ENCODE measurements at regions not wholly inside any gene's neighbourhood (a gene's known extent, or its start where the extent isn't known, plus 50 kb on each side); places are given as distances from the start of the nearest gene placed in this dataset.
A peak's percentile ranks its signal among the peaks of the same experiment; 100 is the strongest.
"Not testable (repeated sequence)": the region's sequence is repeated elsewhere in the genome, so short reads cannot be mapped to it uniquely, and the experiment has no call there.

GRCh38 chr1:163583661-163584181 is 262.0 kb downstream of the NUF2 start:
- no peak for DNase-seq

- DNase-seq, result no peak
Measured at GRCh38 chr1:163585796-163586195, 264.0 kb downstream of the NUF2 start.

DNA sequence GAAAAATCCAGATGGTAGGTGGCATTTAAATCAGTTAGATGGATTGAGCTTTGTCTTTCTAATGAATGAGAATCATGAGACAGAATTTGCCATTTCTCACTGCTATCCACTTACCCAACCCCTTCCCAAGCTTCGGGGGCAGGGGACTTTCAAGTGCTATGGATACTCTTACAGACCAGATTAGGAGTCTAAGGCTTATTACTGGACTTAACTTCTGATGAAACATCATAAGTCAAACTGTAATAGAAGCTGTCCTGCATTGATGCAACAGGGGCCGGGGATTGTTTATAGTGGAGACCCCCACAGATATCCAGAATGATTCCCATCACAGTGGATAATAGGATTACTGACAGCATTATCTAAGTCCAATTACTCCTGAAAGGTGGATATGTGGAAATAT is 267.0 kb downstream of the NUF2 start:
- DNase-seq, result no peak

DNA sequence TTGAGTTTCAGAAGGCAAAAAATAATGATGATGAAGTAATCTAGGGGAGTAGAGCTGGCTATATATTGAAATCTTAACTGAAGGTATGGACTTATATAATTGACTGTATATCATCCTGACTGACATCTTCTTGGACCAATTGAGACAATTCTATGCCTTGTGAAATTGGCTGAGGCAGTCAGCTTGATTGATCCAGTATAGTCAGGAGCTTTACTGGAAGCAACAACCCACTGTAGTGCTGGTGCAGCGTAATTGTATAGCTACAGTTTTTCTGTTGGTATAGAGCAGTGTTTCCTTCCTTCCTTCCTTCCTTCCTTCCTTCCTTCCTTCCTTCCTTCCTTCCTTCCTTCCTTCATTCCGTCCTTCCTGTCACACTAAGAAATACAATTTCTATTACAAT is 268.0 kb downstream of the NUF2 start:
- DNase-seq, result no peak

GRCh38 chr1:163591131-163591530 is 269.4 kb downstream of the NUF2 start:
- DNase-seq, result peak; percentile 76

DNA sequence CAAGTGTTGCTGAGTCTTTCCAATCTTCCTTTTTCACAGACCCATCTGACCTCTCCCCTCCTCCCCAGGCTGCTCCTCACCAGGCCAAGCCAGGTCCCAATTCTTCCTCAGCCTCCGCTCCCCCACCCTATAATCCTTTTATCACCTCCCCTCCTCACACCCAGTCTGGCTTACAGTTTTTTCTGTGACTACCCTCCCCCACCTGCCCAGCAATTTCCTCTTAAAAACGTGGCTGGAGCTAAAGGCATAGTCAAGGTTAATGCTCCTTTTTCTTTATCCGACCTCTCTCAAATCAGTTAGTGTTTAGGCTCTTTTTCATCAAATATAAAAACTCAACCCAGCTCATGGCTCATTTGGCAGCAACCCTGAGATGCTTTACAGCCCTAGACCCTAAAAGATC is 270.9 kb downstream of the NUF2 start:
- DNase-seq, result not testable (repeated sequence)

GRCh38 chr1:163596106-163596505 is 274.4 kb downstream of the NUF2 start:
- DNase-seq, result not testable (repeated sequence)

DNA sequence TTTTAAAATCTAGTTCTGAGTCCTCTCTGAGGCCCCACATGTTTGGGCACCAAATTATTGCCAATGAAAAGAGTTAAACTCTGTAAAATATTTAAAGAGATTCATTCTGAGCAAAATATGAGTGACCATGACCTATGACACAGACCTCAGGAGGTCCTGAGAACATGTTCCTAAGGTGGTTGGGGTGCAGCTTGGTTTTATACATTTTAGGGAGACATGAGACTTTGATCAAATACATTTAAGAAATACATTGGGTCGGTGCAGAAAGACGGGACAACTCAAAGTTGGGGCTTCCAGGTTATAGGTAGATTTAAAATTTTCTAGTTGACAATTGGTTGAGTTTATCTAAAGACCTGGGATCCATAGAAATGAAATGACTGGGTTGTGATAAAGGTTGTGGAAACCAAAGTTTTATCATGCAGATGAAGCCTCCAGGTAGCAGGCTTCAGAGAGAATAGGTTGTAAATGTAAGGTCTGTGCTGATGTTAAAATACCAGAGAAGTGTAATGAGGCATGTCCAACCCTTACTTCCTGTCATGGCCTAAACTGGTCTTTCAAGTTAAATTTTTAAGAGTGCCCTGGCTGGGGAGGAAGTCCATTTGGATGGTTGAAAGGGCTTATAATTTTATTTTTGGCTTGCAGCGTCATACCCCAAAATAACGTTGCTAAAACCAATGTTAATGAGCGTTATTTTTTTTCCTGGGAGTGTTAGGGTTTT is 274.9 kb downstream of the NUF2 start:
- DNase-seq, result no peak

GRCh38 chr1:163604321-163604720 is 282.6 kb downstream of the NUF2 start:
- DNase-seq, result no peak

GRCh38 chr1:163604896-163605295 is 283.1 kb downstream of the NUF2 start:
- DNase-seq, result no peak

DNA sequence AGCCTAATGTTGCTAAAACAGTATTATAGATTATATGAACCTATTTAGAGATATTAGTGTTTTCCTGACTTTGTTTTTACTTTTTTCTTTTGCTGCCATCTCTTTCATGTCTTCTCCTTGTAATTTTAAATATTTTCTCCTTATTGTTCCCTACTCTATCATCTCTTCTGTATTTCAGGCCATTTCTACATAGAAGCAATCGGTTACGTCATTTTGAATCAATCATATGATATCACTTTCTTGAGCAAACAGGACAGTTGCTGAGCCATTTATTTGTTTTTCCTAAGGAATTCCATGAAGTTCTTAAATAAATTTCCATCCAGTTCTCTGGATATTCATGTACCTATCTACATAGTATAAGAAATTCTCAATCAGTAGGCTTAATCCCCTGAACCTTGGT is 287.2 kb downstream of the NUF2 start:
- DNase-seq, result no peak

DNA sequence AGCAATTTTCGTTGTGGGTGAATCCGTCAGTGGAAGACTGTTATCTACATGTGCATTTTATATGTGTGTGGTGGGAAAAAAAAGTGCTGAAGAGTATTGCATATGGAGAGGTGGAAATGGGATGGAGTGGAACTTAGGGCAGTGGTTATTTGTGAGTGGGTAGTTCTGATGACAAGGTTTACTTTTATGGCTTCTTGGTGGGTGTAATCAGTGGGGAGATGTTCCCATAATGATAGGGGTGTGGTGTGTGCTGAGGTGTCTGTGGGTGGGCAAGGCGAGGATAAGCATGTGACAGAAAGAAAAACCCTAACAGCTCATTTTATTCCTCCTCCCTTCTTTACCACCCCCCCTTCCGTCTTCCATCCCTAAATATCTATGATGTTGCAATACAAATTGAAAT is 288.1 kb downstream of the NUF2 start:
- peak; percentile 15 for DNase-seq

- DNase-seq, result peak; percentile 97
Measured at GRCh38 chr1:163610486-163610885, 288.7 kb downstream of the NUF2 start.

DNA sequence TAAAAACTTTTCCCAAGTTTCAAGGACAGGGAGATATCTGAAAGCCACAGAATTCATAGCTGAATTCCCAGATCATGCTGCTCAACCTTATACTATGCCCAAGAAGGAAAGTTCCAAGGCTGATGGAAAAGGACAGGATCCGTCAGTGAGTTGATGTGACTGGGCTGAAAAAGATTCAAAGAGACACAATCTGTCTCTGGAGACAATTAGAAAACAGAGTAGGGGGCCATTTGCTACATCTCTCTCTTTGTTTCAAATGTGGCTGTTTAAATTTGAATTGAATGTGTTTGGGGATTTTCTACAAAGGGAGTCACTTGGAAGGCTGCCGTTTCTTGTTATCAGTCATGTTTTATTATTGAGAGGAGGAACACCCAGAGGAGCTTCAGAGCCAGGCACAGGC is 292.6 kb downstream of the NUF2 start:
- no peak for DNase-seq

DNA sequence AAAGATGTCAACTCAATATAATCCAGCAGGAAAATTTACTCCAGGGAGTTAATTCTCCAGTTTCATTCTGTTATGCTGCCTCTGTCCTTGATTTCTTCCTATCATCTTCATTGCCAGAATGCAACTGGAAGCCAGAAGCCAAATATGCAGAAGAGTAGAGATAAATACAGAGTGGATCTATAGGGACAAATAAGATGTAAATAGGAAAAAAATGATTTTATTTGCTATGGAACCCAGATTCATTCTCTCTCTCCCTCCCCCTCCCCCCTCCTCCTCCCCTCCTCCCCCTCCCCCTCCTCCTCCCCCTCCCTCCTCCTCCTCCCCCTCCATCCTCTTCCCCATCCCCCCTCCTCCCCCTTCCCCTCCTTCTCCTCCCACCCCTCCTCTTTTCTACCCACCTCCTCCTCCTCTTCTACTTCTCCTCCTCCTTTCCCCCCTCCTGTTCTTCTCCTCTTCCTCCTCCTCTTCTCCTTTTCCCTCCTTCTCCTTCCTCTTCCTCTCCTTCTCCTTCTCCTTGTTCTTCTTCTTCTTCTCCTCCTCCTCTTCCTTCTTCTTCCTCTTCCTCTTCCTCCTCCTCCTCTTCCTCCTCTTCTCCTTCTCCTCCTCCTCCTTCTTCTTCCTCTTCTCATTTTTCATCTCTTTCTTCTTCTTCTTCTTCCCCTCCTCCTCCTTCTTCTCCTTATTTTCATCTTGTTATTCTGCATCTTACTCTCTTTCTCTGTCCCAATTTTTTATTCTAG is 306.4 kb downstream of the NUF2 start:
- no peak for DNase-seq

- no peak for DNase-seq
Measured at GRCh38 chr1:163632269-163632668, 310.5 kb downstream of the NUF2 start.

DNA sequence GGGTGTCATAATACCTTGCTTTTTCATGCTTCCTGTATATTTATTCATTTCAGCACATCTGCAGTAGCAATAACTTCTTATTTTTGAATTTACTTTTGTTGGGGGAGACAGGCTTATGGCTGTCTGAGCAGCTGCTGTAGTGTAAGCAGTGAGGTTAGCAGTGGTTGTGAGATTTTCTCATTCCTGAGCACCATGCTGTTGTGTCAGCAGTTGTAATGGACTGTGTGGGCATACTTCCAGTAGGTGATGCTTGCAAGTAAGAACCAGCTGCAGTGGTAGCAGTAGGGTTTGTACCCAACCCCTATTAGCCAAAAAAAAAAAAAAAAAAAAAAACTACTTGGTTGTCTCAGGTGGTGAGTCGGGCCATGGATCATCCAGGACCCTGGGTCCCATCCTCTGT is 311.6 kb downstream of the NUF2 start:
- no peak for DNase-seq

DNA sequence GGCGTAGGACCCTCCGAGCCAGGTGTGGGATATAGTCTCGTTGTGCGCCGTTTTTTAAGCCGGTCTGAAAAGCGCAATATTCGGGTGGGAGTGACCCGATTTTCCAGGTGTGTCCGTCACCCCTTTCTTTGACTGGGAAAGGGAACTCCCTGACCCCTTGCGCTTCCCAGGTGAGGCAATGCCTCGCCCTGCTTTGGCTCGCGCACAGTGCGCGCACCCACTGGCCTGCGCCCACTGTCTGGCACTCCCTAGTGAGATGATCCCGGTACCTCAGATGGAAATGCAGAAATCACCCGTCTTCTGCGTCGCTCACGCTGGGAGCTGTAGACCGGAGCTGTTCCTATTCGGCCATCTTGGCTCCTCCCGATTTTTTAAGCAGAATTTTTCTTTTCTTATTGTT is 323.9 kb downstream of the NUF2 start:
- DNase-seq, result not testable (repeated sequence)

- DNase-seq, result peak; percentile 50
Measured at GRCh38 chr1:163650624-163651023, 328.9 kb downstream of the NUF2 start.

DNA sequence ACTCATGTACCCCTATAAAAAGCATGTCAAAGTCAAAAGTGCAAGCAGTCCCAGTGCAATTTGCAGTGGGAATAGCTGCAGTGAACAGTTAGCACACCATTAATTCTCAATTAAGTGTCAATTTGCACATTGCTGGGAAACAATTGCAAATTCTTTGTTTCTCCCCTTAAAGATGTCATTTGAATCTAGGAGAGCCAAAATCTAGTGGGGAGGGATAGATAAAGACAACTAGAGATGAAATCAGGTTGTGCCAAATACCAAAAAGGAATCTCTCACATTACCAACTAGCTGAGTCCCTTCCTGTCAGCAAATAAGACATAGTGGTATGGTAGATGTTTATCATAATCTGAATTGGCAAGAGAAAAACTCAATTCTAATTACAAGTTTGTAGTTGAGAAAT is 330.7 kb downstream of the NUF2 start:
- DNase-seq, result no peak

- DNase-seq, result no peak
Measured at GRCh38 chr1:163655565-163655964, 333.8 kb downstream of the NUF2 start.

- no peak for DNase-seq
Measured at GRCh38 chr1:163656095-163656759, 334.5 kb downstream of the NUF2 start.

DNA sequence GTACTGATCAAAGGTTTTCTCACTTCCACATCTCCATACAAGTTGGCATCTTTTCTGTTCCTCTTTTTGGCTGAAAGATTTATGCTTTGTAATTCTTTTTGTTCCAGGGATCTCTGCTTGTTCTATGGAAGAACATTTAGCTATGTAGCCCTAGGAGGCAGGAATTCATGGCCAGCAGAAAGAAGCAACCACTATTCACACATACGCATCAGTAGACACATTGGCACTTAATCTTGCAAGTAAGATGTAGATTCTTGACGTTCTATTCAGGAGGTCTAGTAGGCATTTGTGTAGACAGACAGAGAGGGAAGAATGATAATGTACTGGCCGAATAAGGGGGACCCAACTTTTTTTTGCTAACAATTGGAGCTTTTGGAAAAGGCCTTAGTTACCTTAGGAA is 336.0 kb downstream of the NUF2 start:
- DNase-seq, result no peak

DNA sequence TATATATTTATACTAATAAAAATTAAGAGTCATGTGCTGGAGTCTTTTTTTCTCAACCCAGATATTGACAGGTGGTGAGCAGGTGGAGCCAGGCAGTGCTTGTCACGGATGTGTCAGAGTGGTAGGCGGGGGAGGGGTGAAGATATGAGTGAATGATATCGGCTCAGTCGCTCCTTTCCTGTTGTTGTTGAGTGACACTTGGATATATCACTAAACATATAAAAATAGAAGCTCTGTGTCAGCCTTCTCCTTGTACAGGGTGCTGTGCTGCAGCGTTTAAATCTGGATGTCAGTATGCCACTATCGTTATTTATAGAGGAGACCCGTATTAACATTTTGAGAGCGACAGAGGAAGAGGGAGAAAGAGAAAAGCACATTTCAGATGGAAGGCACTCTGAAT is 339.6 kb downstream of the NUF2 start:
- DNase-seq, result no peak
